Erythroblast (primary cell): ENCODE measurements at regions not wholly inside any gene's neighbourhood (a gene's known extent, or its start where the extent isn't known, plus 50 kb on each side); places are given as distances from the start of the nearest gene placed in this dataset.

Experiments
- GATA1 ChIP-seq: IDR thresholded peaks from 2 replicates; pipeline ENCODE4 v1.6.1; 2011; ENCODE audit warnings: low read depth, mild to moderate bottlenecking, control low read depth, low read length, moderate library complexity
- POLR2A ChIP-seq: IDR thresholded peaks from 2 replicates; pipeline ENCODE4 v1.6.1; 2011; ENCODE audit warnings: mild to moderate bottlenecking, low read length

DNA sequence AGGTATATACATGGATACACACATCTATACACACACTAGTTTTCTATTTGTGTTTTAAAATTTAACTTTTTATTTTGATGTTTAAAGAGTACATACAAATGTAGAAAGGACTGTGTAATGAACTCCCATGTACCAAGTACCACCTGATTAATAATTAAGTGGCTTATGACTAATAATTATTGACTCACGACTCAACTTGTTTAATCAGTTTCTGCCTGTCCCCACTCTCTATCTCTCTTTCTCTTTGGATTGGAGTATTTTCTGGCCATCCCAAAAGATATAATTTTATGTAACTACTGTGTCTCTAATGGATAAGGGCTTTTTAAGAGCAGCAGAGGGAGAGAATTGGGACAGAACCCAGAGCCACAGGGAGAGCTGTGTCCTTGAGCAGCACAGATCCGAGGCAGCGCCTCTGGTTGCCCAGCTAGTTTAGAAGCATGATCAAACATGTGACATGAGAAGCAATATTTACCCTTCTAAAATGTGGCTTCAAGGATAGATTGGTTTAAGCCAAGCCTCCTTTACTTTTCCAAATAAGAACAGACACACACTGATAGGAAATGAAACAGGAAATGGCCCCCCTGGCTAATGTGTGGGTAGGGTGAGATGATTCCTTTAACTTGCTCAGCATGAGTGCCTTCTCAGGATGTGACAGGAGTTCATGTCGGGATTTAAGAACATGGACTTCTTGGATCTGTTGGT, 81.0 kb downstream of the ERMARD start:
- TF ChIP-seq POLR2A: no peak
- TF ChIP-seq GATA1: no peak
